CD4-positive, alpha-beta T cell (primary cell): ENCODE measurements at regions not wholly inside any gene's neighbourhood (a gene's known extent, or its start where the extent isn't known, plus 50 kb on each side); places are given as distances from the start of the nearest gene placed in this dataset.

Source experiments
- ATAC-seq: fragments of 200-7000 bp; cut with Tn5 transposase; one replicate; pipeline ENCODE4 v1.10.0; 2022; ENCODE audit warnings: mild to moderate bottlenecking; ENCODE audit not compliant: poor library complexity
- CTCF ChIA-PET: fragments of 350-600 bp; sonication (Branson Sonifier 250); formaldehyde crosslinking; loops from one replicate; lab custom pipeline; 2021; ENCODE audit warnings: antibody characterized with exemption, inconsistent platforms; lab: Charles Lee
- POLR2A ChIA-PET: fragments of 350-600 bp; sonication (Branson Sonifier 250); formaldehyde crosslinking; loops from one replicate; lab custom pipeline; 2021; ENCODE audit warnings: antibody characterized with exemption, inconsistent platforms; lab: Charles Lee
- DNase-seq, 14 experiments: peaks; one replicate each; pipeline ENCODE4 v3.0.0-alpha.2; 2013 to 2020; ENCODE audit warnings: mixed read lengths in 2 of 14
- H3K27ac ChIP-seq, 2 donors: one replicate each; pipeline versions ENCODE4 v1.5.1 to v1.7.0; 2013; ENCODE audit warnings: low read length in 2 of 2, low read depth in 1 of 2, mild to moderate bottlenecking in 1 of 2
- H3K27me3 ChIP-seq, 2 experiments: 1 replicate in 1 of 2; 2 replicates in 1 of 2; pipeline versions ENCODE4 v1.6.1 to v1.7.0; 2013; ENCODE audit warnings: low read length in 2 of 2, control low read depth in 1 of 2, mild to moderate bottlenecking in 1 of 2, moderate library complexity in 1 of 2; ENCODE audit not compliant: insufficient read depth in 2 of 2, control insufficient read depth in 1 of 2
- H3K36me3 ChIP-seq: one replicate; pipeline ENCODE4 v1.6.1; 2013; ENCODE audit warnings: low read length, control low read depth; ENCODE audit not compliant: insufficient read depth
- H3K4me1 ChIP-seq: one replicate; pipeline ENCODE4 v1.6.1; 2013; ENCODE audit warnings: low read length, control low read depth; ENCODE audit not compliant: insufficient read depth
- H3K4me3 ChIP-seq: one replicate; pipeline ENCODE4 v1.5.1; 2013; ENCODE audit warnings: mild to moderate bottlenecking, low read length, moderate library complexity
- H3K9me3 ChIP-seq, 2 experiments: 1 replicate in 1 of 2; 2 replicates in 1 of 2; pipeline versions ENCODE4 v1.6.1 to v1.7.0; 2013; ENCODE audit warnings: low read length in 2 of 2, mild to moderate bottlenecking in 2 of 2, control low read depth in 1 of 2, moderate library complexity in 1 of 2; ENCODE audit not compliant: control insufficient read depth in 1 of 2, insufficient read depth in 1 of 2
- H3K27ac Mint-ChIP-seq: one replicate; pipeline ENCODE4 v1.8.0; 2020; ENCODE audit warnings: mixed read lengths
- H3K27me3 Mint-ChIP-seq: one replicate; pipeline ENCODE4 v1.8.0; 2021; ENCODE audit warnings: mixed read lengths
- H3K36me3 Mint-ChIP-seq: one replicate; pipeline ENCODE4 v1.8.0; 2021; ENCODE audit warnings: low read depth, mixed read lengths
- H3K4me1 Mint-ChIP-seq: one replicate; pipeline ENCODE4 v1.8.0; 2021; ENCODE audit warnings: low read depth, mixed read lengths
- H3K4me3 Mint-ChIP-seq: one replicate; pipeline ENCODE4 v1.8.0; 2020; ENCODE audit warnings: mild to moderate bottlenecking, mixed read lengths
- H3K9me3 Mint-ChIP-seq: one replicate; pipeline ENCODE4 v1.8.0; 2020; ENCODE audit warnings: mixed read lengths
- intact Hi-C, 2 experiments: fragments of 100-400 bp; cut with DNase I in 1 of 2; cut with micrococcal nuclease in 1 of 2; formaldehyde crosslinking; loops; one replicate each; pipeline versions ENCODE4 v1.15.1 to v1.9.0; 2023 to 2025; cut with DNase I, micrococcal nuclease
- TF ChIP-seq, protein P1 (sequence below): fragments of 200-600 bp; IDR thresholded peaks from one replicate; pipeline ENCODE4 v1.8.0; 2022; ENCODE audit warnings: antibody characterized with exemption, mild to moderate bottlenecking

DNA sequence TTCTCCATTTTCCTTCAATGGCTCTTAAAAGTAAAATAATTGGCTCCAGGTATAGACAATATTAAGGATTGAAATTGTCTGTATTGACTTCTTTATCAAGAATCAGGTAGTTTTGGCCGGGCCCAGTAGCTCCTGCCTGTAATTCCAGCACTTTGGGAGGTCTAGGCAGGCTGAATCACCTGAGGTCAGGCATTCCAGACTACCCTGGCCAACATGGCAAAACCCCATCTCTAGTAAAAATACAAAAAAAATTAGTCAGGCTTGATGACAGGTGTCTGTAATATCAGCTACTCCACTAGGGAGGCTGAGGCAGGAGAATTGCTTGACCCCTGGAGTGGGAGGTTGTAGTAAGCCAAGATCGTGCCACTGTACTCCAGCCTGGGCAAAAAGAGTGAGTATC, 1008.5 kb upstream of the EEF2KMT start:
- CTCF ChIA-PET: no interaction called here
- Histone ChIP-seq H3K27me3 (no peaks in the 10 kb centered on the region), H3K4me3 (no peak overlapping the region), H3K4me1 (no peaks in the 10 kb centered on the region), H3K36me3 (no peaks in the 10 kb centered on the region), H3K27ac (no peak overlapping the region), H3K9me3 (peaks cover 0 to 11% of the 10 kb centered on the region in 2 experiments)
- no peaks in the 10 kb centered on the region for H3K27me3 Mint-ChIP-seq
- no peaks in the 10 kb centered on the region for H3K4me1 Mint-ChIP-seq
- no peak overlapping the region for H3K4me3 Mint-ChIP-seq
- POLR2A ChIA-PET: no interaction called here
- no peak for DNase-seq
- H3K27ac Mint-ChIP-seq: no peak overlapping the region
- ATAC-seq: no peak
- H3K36me3 Mint-ChIP-seq: no peaks in the 10 kb centered on the region
- H3K9me3 Mint-ChIP-seq: peaks cover 9% of the 10 kb centered on the region
- TF ChIP-seq, protein P1, sequence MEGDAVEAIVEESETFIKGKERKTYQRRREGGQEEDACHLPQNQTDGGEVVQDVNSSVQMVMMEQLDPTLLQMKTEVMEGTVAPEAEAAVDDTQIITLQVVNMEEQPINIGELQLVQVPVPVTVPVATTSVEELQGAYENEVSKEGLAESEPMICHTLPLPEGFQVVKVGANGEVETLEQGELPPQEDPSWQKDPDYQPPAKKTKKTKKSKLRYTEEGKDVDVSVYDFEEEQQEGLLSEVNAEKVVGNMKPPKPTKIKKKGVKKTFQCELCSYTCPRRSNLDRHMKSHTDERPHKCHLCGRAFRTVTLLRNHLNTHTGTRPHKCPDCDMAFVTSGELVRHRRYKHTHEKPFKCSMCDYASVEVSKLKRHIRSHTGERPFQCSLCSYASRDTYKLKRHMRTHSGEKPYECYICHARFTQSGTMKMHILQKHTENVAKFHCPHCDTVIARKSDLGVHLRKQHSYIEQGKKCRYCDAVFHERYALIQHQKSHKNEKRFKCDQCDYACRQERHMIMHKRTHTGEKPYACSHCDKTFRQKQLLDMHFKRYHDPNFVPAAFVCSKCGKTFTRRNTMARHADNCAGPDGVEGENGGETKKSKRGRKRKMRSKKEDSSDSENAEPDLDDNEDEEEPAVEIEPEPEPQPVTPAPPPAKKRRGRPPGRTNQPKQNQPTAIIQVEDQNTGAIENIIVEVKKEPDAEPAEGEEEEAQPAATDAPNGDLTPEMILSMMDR: no peak
- intact Hi-C loops: no loop called here

DNA sequence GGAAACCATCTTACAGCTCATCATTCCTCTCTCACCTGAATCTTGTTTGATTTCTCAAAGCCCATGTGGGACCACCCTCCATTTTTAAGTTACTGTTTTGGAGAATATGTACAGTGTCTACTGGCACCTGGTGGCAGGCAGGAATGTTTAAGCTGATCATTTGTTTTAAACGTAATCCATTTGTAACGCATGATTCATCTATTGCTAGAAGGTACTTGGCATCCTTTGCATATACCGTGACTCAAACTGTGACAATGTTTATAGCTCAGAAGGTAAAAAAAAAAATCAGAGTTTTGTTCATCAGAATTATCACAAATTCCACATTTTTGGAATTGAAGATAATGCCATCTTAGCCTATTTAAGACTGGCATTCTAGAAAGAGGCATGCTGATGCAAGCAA, 1007.5 kb upstream of the EEF2KMT start:
- no peaks in the 10 kb centered on the region for H3K27me3 ChIP-seq
- ATAC-seq (no peak), DNase-seq (no peak)
- POLR2A ChIA-PET: no interaction called here
- Mint-ChIP-seq H3K36me3 (no peaks in the 10 kb centered on the region), H3K9me3 (peaks cover 5% of the 10 kb centered on the region), H3K27me3 (no peaks in the 10 kb centered on the region), H3K4me1 (no peaks in the 10 kb centered on the region), H3K4me3 (no peak overlapping the region), H3K27ac (no peak overlapping the region)
- H3K27ac ChIP-seq: no peak overlapping the region
- TF ChIP-seq, protein P1: no peak
- intact Hi-C loops: no loop called here
- no peaks in the 10 kb centered on the region for H3K4me1 ChIP-seq
- H3K4me3 ChIP-seq: no peak overlapping the region
- CTCF ChIA-PET: no interaction called here
- H3K9me3 ChIP-seq: peaks cover 0 to 14% of the 10 kb centered on the region in 2 experiments
- no peaks in the 10 kb centered on the region for H3K36me3 ChIP-seq

DNA sequence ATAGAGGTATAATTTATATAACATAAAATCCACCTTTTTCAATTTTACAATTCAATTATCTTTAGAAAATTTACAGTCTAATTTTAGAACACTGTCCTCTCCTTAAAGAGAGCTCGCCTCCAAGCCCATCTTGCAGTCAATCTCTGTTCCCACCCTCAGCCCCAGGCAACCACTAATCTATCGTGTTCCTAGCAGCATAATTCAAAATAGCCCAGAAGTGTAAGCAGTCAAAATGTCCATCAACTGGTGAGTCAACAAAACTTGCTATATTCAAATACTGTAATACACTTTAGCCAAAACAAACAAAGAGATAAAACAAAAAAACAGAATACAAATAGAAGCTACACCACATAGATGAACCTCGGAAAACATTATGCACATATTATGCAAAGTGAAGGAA, 1006.8 kb upstream of the EEF2KMT start:
- no peak overlapping the region for H3K4me3 ChIP-seq
- ATAC-seq (no peak), DNase-seq (no peak)
- intact Hi-C loops: no loop called here
- no peaks in the 10 kb centered on the region for H3K27me3 Mint-ChIP-seq
- ChIA-PET CTCF (no interaction called here), POLR2A (no interaction called here)
- H3K36me3 Mint-ChIP-seq: no peaks in the 10 kb centered on the region
- no peak overlapping the region for H3K27ac Mint-ChIP-seq
- no peak overlapping the region for H3K4me3 Mint-ChIP-seq
- H3K27me3 ChIP-seq: no peaks in the 10 kb centered on the region
- H3K27ac ChIP-seq: no peak overlapping the region
- no peaks in the 10 kb centered on the region for H3K36me3 ChIP-seq
- peaks cover 0 to 17% of the 10 kb centered on the region in 2 experiments for H3K9me3 ChIP-seq
- TF ChIP-seq, protein P1: no peak
- H3K4me1 Mint-ChIP-seq: no peaks in the 10 kb centered on the region
- H3K4me1 ChIP-seq: no peaks in the 10 kb centered on the region
- H3K9me3 Mint-ChIP-seq: peaks cover 5% of the 10 kb centered on the region
